SK-N-SH treated with all-trans-retinoic acid at 6 μM for 48 hours (cell line): ENCODE measurements at regions not wholly inside any gene's neighbourhood (a gene's known extent, or its start where the extent isn't known, plus 50 kb on each side); places are given as distances from the start of the nearest gene placed in this dataset.

Source experiments
- ARNTL ChIP-seq: fragments of 450-650 bp; formaldehyde crosslinking; IDR thresholded peaks from 2 replicates; pipeline ENCODE4 v1.5.0; 2020; ENCODE audit warnings: low read depth, mild to moderate bottlenecking, moderate library complexity, borderline replicate concordance
- BACH2 ChIP-seq: fragments of 250-450 bp; sonication (Bioruptor Pico); IDR thresholded peaks from 2 replicates; pipeline ENCODE4 v1.9.0; 2021; ENCODE audit warnings: mild to moderate bottlenecking, borderline replicate concordance
- OSR1 ChIP-seq: fragments of 250-450 bp; sonication (Bioruptor Pico); IDR thresholded peaks from 2 replicates; pipeline ENCODE4 v1.8.0; 2022; ENCODE audit warnings: moderate library complexity, mild to moderate bottlenecking, inconsistent platforms
- PATZ1 ChIP-seq: fragments of 250-450 bp; sonication (Bioruptor Pico); IDR thresholded peaks from 2 replicates; pipeline ENCODE4 v1.8.0; 2020; ENCODE audit warnings: mild to moderate bottlenecking, moderate library complexity, borderline replicate concordance
- RARB ChIP-seq: fragments of 250-450 bp; sonication (Bioruptor Pico); IDR thresholded peaks from 2 replicates; pipeline ENCODE4 v1.8.0; 2021; ENCODE audit warnings: mild to moderate bottlenecking, moderate library complexity
- SNAI2 ChIP-seq: fragments of 250-450 bp; sonication (Bioruptor Pico); IDR thresholded peaks from 2 replicates; pipeline ENCODE4 v1.5.0; 2020; ENCODE audit warnings: mild to moderate bottlenecking, moderate library complexity
- TCF4 ChIP-seq: fragments of 250-450 bp; sonication (Bioruptor Pico); IDR thresholded peaks from 2 replicates; pipeline ENCODE4 v1.8.0; 2021; ENCODE audit warnings: mild to moderate bottlenecking, moderate library complexity, borderline replicate concordance
- TOX ChIP-seq: fragments of 250-450 bp; sonication (Bioruptor Pico); IDR thresholded peaks from 2 replicates; pipeline ENCODE4 v1.8.0; 2021; ENCODE audit warnings: mild to moderate bottlenecking, moderate library complexity, borderline replicate concordance
- TSHZ2 ChIP-seq: fragments of 250-450 bp; sonication (Bioruptor Pico); IDR thresholded peaks from 2 replicates; pipeline ENCODE4 v1.5.0; 2020; ENCODE audit warnings: mild to moderate bottlenecking, moderate library complexity
- ZFP3 ChIP-seq: fragments of 250-450 bp; sonication (Bioruptor Pico); IDR thresholded peaks from 2 replicates; pipeline ENCODE4 v1.5.0; 2020; ENCODE audit warnings: mild to moderate bottlenecking, moderate library complexity
- ZFP30 ChIP-seq: fragments of 450-650 bp; formaldehyde crosslinking; IDR thresholded peaks from 2 replicates; pipeline ENCODE4 v1.5.0; 2022; ENCODE audit warnings: mild to moderate bottlenecking, moderate library complexity
- TF ChIP-seq, protein P1 (sequence below): fragments of 250-450 bp; sonication (Bioruptor Pico); IDR thresholded peaks from 2 replicates; pipeline ENCODE4 v1.8.0; 2021; ENCODE audit warnings: low read depth, mild to moderate bottlenecking, moderate library complexity, borderline replicate concordance
- TF ChIP-seq, protein P2 (sequence below): fragments of 250-450 bp; sonication (Bioruptor Pico); IDR thresholded peaks from 2 replicates; pipeline ENCODE4 v1.5.1; 2020; ENCODE audit warnings: low read depth, mild to moderate bottlenecking, moderate library complexity

DNA sequence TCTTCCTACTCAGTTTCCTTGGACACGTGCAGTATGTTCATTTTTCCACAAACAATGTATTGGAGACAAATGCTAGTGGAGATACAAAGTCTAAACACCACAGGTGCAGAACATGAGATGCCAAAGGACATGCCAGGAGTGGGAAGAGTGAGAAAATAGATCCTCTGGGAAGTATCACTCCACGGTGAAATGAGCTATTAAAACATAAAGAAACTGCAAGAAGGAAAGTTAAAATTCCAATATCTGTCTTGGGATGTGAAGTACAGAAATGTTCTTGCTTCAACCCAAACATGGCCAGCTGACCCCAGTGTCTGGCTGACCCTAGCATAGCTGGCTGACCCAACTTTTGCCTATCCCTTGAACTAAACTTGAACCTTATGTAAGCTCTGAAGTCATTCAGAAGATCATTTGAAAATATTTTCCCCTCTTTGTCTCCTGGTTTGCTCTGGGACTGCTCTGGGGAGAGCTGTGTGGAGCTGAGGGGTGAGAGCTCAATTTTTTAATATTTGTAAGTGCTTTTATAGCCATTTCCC lies 59.5 kb downstream of the FZD1 start:
- TF ChIP-seq PATZ1 = no peak
- TF ChIP-seq ZFP30 (CRISPR knock-in tag) = no peak
- no peak for TF ChIP-seq TOX (CRISPR knock-in tag)
- no peak for TF ChIP-seq RARB (CRISPR knock-in tag)
- TF ChIP-seq, protein P1, sequence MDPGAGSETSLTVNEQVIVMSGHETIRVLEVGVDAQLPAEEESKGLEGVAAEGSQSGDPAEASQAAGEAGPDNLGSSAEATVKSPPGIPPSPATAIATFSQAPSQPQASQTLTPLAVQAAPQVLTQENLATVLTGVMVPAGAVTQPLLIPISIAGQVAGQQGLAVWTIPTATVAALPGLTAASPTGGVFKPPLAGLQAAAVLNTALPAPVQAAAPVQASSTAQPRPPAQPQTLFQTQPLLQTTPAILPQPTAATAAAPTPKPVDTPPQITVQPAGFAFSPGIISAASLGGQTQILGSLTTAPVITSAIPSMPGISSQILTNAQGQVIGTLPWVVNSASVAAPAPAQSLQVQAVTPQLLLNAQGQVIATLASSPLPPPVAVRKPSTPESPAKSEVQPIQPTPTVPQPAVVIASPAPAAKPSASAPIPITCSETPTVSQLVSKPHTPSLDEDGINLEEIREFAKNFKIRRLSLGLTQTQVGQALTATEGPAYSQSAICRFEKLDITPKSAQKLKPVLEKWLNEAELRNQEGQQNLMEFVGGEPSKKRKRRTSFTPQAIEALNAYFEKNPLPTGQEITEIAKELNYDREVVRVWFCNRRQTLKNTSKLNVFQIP = no peak
- no peak for TF ChIP-seq SNAI2 (CRISPR knock-in tag)
- no peak for TF ChIP-seq TSHZ2 (CRISPR knock-in tag)
- no peak for TF ChIP-seq ARNTL (CRISPR knock-in tag)
- TF ChIP-seq TCF4 (CRISPR knock-in tag) = no peak
- no peak for TF ChIP-seq BACH2 (CRISPR knock-in tag)
- TF ChIP-seq ZFP3 (CRISPR knock-in tag) = no peak
- TF ChIP-seq, protein P2, sequence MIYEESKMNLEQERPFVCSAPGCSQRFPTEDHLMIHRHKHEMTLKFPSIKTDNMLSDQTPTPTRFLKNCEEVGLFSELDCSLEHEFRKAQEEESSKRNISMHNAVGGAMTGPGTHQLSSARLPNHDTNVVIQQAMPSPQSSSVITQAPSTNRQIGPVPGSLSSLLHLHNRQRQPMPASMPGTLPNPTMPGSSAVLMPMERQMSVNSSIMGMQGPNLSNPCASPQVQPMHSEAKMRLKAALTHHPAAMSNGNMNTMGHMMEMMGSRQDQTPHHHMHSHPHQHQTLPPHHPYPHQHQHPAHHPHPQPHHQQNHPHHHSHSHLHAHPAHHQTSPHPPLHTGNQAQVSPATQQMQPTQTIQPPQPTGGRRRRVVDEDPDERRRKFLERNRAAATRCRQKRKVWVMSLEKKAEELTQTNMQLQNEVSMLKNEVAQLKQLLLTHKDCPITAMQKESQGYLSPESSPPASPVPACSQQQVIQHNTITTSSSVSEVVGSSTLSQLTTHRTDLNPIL (CRISPR knock-in tag) = no peak
- TF ChIP-seq OSR1 (CRISPR knock-in tag) = no peak
